Suppressor macrophage treated with lipopolysaccharide for 4 hours (primary cell): ENCODE measurements at regions not wholly inside any gene's neighbourhood (a gene's known extent, or its start where the extent isn't known, plus 50 kb on each side); places are given as distances from the start of the nearest gene placed in this dataset.
"Not testable (repeated sequence)": the region's sequence is repeated elsewhere in the genome, so short reads cannot be mapped to it uniquely, and the experiment has no call there.

ENCODE experiments used
- DNase-seq: peaks from one replicate; pipeline ENCODE4 v3.0.0-alpha.2; 2020

DNA sequence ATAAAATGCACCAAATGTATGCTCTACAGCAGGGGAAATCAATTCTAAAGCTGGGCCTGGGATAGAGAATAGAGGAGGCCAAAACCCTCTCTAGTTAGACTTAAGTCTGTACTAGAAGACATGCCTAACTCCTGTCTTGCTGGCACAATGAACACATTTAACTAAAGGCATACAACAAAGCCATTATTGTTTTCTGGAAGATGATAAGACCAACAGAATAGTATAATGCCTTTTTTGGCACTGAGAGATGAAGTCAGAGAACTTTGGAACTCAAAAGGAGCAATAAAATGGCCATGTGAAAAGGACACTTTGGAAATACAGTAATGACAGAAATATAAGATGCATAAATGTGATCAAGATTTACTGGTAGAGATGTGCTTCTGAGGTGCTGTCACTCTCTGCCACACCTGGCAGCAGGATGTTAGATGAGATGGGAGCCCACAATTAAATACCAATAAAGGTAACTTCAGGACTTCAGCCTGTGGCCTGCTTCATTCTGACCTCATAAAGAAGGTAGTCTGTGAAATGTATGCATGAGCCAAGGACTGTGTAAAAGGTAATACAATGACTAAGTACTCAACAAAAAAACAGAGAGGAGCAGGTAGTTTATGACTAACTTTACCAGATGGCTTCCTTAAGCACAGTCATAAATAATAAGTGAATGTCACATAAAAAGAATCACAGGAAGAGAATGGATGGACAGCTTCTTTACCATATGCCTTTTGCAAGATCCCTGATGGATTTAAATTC, 333.4 kb downstream of the BCKDHB start:
- DNase-seq = no peak

- DNase-seq = no peak
Measured at GRCh38 chr6:80438772-80439171, 332.3 kb downstream of the BCKDHB start.

GRCh38 chr6:80437801-80438200, 331.3 kb downstream of the BCKDHB start:
- DNase-seq = no peak

DNA sequence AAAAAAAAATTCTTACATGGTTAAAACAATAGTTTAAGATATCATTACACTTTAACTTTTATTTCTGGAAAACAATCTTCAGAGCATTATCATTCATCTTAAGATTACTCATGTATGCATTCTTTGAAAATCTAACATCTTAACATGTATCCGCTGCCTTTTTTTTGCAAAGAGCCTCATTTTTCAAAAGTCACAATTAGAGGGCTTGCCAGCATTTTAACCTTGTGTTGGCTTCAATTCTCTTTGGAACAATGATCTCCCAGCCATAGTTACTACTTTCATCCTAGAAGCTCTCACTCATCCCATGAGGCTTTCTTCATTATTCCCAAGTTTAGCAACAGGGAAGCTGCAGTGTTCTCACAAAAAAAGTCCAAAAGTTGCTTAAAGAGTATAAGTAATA, 330.8 kb downstream of the BCKDHB start:
- DNase-seq = no peak

- DNase-seq = no peak
Measured at GRCh38 chr6:80436663-80437062, 330.2 kb downstream of the BCKDHB start.

DNA sequence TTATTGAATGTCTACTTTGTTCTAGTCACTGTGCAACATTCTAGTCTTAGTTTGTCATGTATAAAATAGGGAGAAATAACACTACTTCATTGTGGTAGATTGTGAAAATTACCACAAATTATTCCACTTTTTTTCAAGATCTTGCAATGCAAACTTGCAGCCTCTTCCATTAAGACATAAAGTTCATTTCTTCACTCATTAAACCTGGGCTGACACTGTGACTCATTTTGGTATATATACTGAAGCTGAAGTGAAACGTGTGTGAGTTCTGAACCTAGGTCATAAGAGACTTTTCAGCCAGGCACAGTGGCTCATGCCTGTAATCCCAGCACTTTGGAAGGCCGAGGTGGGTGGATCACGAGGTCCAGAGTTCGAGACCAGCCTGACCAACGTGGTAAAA, 329.0 kb downstream of the BCKDHB start:
- DNase-seq = no peak

GRCh38 chr6:80434691-80435350, 328.4 kb downstream of the BCKDHB start:
- DNase-seq = no peak

GRCh38 chr6:80433673-80434025, 327.2 kb downstream of the BCKDHB start:
- no peak for DNase-seq

DNA sequence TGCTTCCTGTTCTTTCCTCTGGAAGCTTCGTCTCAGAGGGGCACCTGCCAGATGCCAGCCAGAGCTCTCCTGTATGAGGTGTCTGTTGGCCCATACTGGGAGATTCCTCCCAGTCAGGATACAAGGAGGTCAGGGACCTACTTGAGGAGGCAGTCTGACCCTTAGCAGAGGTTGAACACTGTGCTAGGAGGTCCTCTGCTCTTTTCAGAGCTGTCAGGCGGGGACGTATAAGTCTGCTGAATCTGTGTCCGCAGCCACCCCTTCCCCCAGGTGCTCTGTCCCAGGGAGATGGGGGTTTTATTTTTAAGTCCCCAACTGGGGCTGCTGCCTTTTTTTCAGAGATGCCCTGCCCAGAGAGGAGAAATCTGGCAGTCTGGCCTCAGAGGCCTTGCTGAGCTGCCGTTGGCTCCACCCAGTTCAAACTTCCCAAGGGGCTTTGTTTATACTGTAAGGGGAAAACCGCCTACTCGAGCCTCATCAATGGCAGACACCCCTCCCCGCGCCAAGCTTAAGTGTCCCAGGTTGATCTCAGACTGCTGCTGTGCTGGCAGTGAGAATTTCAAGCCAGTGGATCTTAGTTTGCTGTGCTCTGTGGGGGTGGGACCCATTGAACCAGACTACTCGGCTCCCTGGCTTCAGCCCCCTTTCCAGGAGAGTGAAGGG, 326.7 kb downstream of the BCKDHB start:
- DNase-seq = no peak

GRCh38 chr6:80425089-80425823, 318.8 kb downstream of the BCKDHB start:
- DNase-seq = no peak

DNA sequence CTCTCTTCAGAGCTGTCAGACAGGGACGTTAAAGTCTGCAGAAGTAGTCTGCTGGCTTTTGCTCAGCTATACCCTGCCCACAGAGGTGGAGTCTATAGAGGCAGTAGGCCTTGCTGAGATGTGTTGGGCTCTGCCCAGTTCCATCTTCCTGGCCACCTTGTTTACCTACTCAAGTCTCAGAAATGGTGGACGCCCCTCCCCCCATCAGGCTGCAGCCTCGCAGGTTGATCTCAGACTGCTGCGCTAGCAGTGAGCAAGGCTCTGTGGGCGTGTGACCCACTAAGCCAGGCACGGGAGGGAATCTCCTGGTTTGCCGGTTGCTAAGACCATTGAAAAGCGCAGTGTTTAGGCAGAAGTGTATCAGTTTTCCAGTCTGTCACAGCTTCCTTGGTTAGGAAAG, 305.0 kb downstream of the BCKDHB start:
- no peak for DNase-seq

DNA sequence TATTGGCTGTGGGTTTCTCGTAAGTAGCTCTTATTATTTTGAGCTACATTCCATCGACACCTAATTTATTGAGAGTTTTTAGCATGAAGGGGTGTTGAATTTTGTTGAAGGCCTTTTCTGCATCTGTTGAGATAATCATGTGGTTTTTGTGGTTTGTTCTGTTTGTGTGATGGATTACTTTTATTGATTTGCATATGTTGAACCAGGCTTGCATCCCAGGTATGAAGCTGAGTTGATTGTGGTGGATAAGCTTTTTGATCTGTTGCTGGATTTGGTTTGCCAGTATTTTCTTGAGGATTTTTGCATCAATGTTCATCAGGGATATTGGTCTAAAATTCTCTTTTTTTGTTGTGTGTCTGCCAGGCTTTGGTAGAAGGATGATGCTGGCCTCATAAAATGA, 301.5 kb downstream of the BCKDHB start:
- not testable (repeated sequence) for DNase-seq

DNA sequence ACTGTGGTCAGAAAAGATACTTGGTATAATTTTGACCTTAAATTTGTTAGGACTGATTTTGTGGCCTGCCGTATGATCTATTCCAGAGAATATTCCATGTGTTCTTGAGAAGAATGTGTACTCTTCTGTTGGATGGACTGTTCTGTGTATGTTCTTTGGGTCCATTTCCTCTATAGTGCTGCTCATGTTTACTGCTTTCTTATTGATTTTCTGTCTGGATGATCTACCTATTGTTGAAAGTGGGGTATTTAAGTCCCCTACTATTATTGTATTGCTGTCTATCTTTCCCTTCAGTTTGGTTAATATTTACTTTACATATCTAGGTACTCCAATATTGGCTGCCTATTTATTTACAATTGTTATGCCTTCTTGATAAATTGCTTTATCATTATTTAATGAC, 298.4 kb downstream of the BCKDHB start:
- no peak for DNase-seq

- DNase-seq = no peak
Measured at GRCh38 chr6:80403365-80403764, 296.9 kb downstream of the BCKDHB start.

DNA sequence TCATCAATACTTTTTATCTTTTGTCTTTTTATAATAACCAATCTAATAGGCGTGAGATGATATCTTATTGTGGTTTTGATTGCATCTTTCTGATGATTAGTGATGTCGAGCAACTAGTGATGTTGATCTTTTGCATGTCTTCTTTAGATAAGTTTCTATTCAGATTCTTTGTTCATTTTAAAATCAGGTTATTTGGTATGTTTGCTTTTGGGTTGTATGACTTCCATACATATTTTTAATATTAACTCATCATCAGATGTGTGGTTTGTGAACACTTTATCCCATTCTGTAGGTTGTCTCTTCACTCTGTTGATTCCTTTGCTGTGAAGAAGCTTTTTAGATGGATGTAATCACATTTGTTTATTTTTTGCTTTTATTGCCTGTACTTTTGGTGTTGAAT, 295.8 kb downstream of the BCKDHB start:
- no peak for DNase-seq
